GM18867 (cell line): ENCODE measurements at regions not wholly inside any gene's neighbourhood (a gene's known extent, or its start where the extent isn't known, plus 50 kb on each side); places are given as distances from the start of the nearest gene placed in this dataset.
"Not testable (repeated sequence)": the region's sequence is repeated elsewhere in the genome, so short reads cannot be mapped to it uniquely, and the experiment has no call there.

Experiments
- ATAC-seq: cut with Tn5 transposase; IDR thresholded peaks from one replicate; pipeline ENCODE4 v1.9.1; 2021; ENCODE audit warnings: mild to moderate bottlenecking, moderate library complexity; ENCODE audit not compliant: unreplicated experiment

- no peak for ATAC-seq
These were observed 333.9 kb downstream of the SRGAP2C start for GRCh38 chr1:121518726-121519041.

- no peak for ATAC-seq
These were observed 334.4 kb downstream of the SRGAP2C start for GRCh38 chr1:121519042-121519755.

DNA sequence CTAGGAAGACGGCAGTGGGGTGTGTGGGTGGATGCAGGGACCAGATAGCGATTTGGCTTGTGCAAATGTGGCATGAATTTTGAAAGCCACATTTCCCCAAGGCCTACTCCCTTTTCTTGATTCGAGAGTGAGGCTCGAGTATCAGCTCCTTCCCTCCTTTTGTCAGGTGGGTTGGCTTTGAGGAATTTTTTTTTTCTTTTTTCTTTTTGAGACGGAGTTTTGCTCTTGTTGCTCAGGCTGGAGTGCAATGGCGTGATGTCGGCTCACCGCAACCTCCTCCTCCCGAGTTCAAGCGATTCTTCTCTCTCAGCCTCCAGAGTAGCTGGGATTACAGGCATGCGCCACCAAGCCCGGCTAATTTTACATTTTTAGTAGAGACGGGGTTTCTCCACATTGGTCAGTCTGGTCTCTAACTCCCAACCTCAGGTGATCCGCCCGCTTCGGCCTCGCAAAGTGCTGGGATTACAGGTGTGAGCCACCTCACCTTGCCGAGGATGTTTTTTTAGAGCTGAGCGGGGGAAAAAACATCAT, 335.0 kb downstream of the SRGAP2C start:
- ATAC-seq, result not testable (repeated sequence)

GRCh38 chr1:121522061-121522759, 337.4 kb downstream of the SRGAP2C start:
- no peak for ATAC-seq

- ATAC-seq, result not testable (repeated sequence)
These were observed 338.3 kb downstream of the SRGAP2C start for GRCh38 chr1:121523112-121523511.

GRCh38 chr1:121525355-121525754, 340.6 kb downstream of the SRGAP2C start:
- ATAC-seq, result no peak

- ATAC-seq, result not testable (repeated sequence)
These were observed 344.2 kb downstream of the SRGAP2C start for GRCh38 chr1:121528958-121529357.

DNA sequence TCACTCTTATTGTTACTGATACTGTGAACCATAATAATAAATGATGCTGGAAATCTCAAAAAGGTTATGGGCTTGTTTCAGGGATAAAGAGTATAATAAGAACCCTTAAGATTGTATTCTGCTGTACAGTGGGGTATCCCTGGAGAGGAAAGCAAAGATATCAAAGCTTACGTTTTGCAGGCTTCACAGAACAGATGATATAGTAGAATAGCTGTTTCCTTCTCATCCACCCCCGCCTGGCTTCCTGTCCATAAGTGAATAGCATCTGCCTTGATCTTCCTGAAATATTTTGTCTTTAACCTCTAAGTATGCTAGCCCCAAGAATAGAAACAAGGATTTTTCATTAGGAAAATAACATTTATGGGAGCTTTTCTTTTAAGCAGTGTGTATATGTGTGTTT, 345.3 kb downstream of the SRGAP2C start:
- ATAC-seq, result not testable (repeated sequence)

- not testable (repeated sequence) for ATAC-seq
These were observed 347.0 kb downstream of the SRGAP2C start for GRCh38 chr1:121531747-121532146.

GRCh38 chr1:121538148-121538547, 353.4 kb downstream of the SRGAP2C start:
- not testable (repeated sequence) for ATAC-seq

DNA sequence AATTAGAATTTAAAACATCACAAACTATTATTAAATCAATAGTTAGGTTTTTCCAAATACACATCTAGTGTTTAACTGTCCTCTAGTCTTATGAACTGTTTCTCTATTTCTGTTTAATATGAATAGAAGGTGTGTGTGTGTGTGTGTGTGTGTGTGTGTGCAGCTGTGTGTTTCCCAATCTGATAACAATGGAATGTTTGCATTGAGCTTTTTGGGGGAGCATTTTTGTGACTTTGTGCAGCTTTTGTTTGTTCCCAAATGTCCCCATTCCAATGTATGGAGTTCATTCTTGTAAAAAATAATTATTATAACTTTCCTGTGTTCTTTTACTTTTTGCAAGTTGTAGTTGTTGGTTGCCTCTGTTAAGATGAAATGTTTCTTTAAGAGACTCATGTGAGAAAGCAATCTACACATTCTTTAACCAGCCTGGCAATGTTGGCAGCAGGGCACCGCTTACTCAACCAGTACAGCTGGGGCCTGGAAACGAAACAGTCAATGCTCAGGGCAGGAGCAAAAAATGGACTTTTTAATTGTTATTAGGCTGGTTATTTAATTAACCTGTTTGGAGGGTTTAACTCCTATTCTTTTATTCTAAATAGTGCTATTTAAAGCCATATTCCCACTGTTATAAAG, 354.3 kb downstream of the SRGAP2C start:
- ATAC-seq, result no peak

DNA sequence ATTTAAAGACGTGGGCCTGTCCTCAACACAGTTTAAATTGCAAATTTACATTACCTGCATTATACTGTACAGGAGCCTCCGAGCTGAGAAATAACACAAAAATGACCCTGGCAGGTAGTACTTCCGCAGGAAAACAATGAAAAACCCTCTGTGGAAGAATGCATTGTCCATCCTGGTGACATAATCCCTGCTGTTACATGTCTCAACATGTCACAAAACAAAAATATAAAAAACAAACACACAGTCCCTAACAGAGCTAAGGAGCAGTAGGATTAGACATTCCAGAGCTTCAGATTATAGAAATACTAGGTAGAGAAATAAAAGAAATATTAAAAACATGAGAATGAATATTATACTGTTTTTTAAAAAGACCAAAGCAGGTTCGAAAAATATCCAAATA, 359.2 kb downstream of the SRGAP2C start:
- not testable (repeated sequence) for ATAC-seq

GRCh38 chr1:121544500-121544899, 359.7 kb downstream of the SRGAP2C start:
- no peak for ATAC-seq

- ATAC-seq, result not testable (repeated sequence)
These were observed 361.1 kb downstream of the SRGAP2C start for GRCh38 chr1:121545899-121546298.

DNA sequence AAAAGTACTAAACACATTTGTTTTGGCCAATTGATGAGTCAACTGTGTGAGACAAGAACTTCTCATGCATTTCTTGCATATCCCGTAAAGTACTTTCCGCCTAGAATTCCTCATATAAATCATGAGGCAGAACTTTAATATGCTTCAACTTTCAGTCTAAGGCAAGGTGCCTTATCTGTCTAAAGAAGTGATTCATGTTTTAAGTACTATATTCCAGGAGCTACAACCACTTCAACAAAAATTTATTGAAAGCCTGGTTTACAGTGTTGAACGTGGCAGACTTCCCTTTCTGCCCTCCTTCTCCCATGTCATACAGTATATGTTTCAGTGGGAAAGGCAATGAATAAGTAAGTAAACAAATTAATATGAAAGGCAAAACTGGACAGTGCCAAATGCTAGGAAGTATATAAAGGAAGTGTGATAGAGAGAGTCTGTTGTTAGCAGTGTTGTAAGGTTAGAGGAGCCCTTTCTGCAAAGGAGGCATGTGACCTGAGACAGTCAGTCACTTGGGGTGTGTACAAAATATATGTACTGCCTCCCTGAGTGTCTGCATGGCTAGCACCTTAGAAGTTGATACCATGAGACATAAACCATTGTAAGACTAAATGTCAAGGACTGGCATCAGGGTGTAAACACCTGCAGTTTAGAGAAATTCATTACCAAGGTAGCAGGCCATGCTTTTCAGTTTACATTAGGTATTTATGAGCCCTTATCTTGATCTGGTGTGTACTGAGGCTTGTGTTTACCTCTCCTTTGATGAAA, 362.2 kb downstream of the SRGAP2C start:
- no peak for ATAC-seq

DNA sequence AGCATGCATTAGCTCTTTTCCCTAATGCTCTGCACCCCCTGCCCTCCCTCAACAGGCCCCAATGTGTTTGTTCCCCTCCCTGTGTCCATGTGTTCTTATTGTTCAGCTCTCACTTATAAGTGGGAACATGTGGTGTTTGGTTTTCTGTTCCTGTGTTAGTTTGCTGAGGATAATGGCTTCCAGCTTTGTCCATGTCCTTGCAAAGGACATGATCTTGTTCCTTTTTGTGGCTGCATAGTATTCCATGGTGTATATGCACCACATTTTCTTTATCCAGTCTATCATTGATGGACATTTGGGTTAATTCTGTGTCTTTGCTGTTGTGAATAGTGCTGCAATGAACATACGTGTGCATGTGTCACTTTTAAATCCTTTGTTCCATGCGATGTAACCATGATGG, 363.0 kb downstream of the SRGAP2C start:
- not testable (repeated sequence) for ATAC-seq

GRCh38 chr1:121550817-121551216, 366.0 kb downstream of the SRGAP2C start:
- not testable (repeated sequence) for ATAC-seq

- ATAC-seq, result not testable (repeated sequence)
These were observed 366.7 kb downstream of the SRGAP2C start for GRCh38 chr1:121551491-121551890.

DNA sequence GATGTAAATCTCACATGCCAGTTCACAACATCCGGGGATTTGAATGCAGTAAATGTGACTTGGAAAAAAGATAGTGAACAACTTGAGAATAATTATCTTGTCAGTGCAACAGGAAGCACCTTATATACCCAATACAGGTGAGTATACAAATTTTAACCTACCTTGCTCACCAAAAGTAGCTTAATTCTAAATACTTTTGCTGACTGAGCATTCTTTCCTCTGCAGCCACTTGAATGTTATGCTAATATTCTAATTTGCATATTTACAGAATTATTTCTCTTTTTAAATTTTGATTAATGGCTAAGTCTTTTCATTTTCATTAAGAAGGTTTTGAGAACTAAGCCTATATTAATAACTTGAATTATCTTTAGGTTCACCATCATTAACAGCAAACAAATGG, 371.8 kb downstream of the SRGAP2C start:
- not testable (repeated sequence) for ATAC-seq

DNA sequence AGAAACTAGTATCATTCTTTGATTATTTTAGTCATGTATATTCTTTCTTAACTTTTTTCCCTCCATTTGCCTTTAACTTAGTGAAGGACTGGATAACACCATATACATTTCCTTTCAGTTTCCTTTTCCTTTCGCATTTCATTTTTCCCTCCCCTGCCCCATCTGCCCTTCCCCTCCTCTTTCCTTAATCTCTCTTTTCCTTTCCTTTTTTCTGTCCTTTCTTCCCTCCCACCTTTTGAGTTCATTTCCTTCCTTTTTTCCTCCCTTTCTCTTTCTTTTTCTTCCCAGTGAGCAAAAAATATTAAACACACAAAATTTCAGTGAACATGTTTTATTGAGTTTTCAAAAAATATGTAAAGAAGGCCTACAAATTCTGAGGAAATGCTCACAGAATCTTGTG, 373.3 kb downstream of the SRGAP2C start:
- not testable (repeated sequence) for ATAC-seq

GRCh38 chr1:121558514-121558913, 373.7 kb downstream of the SRGAP2C start:
- ATAC-seq, result no peak
